ENCODE measurements at regions not wholly inside any gene's neighbourhood (a gene's known extent, or its start where the extent isn't known, plus 50 kb on each side); places are given as distances from the start of the nearest gene placed in this dataset.

DNA sequence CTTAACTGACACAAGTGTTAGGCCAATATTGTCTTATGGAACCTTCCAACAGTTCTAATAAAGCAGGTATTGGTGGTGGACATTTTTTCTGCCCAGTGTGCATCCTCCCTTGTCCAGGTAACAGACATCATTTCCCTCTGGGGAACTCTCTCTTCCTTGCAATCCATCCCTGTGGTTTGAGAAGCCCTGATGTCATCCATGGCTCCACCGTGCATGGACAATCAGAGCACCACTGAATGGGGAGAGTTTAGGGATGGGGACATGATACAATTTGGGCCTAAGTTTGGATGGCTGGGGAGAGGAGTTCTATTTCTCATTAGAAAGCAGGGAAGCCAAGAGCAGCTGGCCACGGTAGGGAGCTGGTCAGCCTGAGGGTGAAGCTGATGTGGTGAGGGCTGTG is 60.2 kb upstream of the ZFP64 start:
- H3K4me2 ChIP-seq (ENCODE audit: insufficient read depth, low read length) = no peak overlapping the region
- no peak for ATAC-seq (ENCODE audit: insufficient read depth, low read depth)
- peaks cover 5% of the 10 kb centered on the region for H3K27me3 ChIP-seq (ENCODE audit: insufficient read depth, low read length, poor library complexity)
- no peak overlapping the region for H2AFZ ChIP-seq (ENCODE audit: low read depth, low read length)
- no peak overlapping the region for H3K4me3 ChIP-seq (ENCODE audit: low read depth in 1 of 2, low read length in 2 of 2)
- H3K9me3 ChIP-seq (ENCODE audit: insufficient read depth, low read length, severe bottlenecking) = no peaks in the 10 kb centered on the region
- no peak overlapping the region for H3K9ac ChIP-seq (ENCODE audit: low read depth, low read length)
- no peaks in the 10 kb centered on the region for H3K36me3 ChIP-seq (ENCODE audit: insufficient read depth, low read length)
- TF ChIP-seq EZH2 (IDR thresholded peaks at IDR 0.05; ENCODE audit: borderline replicate concordance, low read depth, low read length, severe bottlenecking) = no peak
- TF ChIP-seq, protein P1, sequence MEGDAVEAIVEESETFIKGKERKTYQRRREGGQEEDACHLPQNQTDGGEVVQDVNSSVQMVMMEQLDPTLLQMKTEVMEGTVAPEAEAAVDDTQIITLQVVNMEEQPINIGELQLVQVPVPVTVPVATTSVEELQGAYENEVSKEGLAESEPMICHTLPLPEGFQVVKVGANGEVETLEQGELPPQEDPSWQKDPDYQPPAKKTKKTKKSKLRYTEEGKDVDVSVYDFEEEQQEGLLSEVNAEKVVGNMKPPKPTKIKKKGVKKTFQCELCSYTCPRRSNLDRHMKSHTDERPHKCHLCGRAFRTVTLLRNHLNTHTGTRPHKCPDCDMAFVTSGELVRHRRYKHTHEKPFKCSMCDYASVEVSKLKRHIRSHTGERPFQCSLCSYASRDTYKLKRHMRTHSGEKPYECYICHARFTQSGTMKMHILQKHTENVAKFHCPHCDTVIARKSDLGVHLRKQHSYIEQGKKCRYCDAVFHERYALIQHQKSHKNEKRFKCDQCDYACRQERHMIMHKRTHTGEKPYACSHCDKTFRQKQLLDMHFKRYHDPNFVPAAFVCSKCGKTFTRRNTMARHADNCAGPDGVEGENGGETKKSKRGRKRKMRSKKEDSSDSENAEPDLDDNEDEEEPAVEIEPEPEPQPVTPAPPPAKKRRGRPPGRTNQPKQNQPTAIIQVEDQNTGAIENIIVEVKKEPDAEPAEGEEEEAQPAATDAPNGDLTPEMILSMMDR (IDR thresholded peaks at IDR 0.05; ENCODE audit: borderline replicate concordance, extremely low read depth, low read length, poor library complexity, severe bottlenecking) = no peak
- no peaks in the 10 kb centered on the region for H4K20me1 ChIP-seq (ENCODE audit: insufficient read depth, low read length)
- no peak overlapping the region for H3K27ac ChIP-seq (ENCODE audit: low read length)
- DNase-seq = no peak
- no peaks in the 10 kb centered on the region for H3K79me2 ChIP-seq (ENCODE audit: insufficient read depth, low read length)
- H3K4me1 ChIP-seq (ENCODE audit: insufficient read depth, low read length) = no peaks in the 10 kb centered on the region

DNA sequence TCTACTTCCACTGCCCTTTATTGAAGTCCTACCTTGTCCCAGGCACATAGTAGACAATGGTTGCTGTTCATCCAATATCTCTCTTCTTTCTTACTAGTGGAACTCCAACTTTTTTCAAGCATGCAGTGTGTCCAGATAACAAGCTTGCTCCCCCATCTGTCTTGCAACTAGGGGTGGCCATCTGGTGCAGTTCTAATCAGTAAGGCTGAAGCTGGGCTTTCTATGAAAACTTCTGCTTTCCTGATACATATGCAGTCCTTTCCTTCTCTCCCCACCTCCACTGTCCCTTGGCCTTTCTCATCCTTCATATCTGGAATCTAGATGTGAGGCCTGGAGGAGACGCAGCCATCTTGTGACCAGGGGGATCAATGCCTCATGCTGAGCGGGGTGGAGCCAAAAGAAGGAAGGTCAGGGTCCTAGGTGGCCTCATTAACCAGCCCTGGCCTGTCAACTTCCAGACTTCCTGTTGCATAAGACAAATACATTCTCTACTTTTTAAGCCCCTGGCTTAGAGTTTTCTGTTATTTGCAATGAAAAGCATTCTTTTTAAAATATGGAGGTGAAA is 59.6 kb upstream of the ZFP64 start:
- Histone ChIP-seq H4K20me1 (ENCODE audit: insufficient read depth, low read length) (no peaks in the 10 kb centered on the region), H2AFZ (ENCODE audit: low read depth, low read length) (no peak overlapping the region), H3K36me3 (ENCODE audit: insufficient read depth, low read length) (no peaks in the 10 kb centered on the region), H3K27me3 (ENCODE audit: insufficient read depth, low read length, poor library complexity) (peaks cover 5% of the 10 kb centered on the region), H3K27ac (ENCODE audit: low read length) (no peak overlapping the region), H3K4me1 (ENCODE audit: insufficient read depth, low read length) (no peaks in the 10 kb centered on the region), H3K9ac (ENCODE audit: low read depth, low read length) (no peak overlapping the region), H3K9me3 (ENCODE audit: insufficient read depth, low read length, severe bottlenecking) (no peaks in the 10 kb centered on the region), H3K4me3 (ENCODE audit: low read depth in 1 of 2, low read length in 2 of 2) (no peak overlapping the region), H3K4me2 (ENCODE audit: insufficient read depth, low read length) (no peak overlapping the region), H3K79me2 (ENCODE audit: insufficient read depth, low read length) (no peaks in the 10 kb centered on the region)
- DNase-seq (no peak), ATAC-seq (ENCODE audit: insufficient read depth, low read depth) (no peak)
- TF ChIP-seq, protein P1 (IDR thresholded peaks at IDR 0.05; ENCODE audit: borderline replicate concordance, extremely low read depth, low read length, poor library complexity, severe bottlenecking) = no peak
- no peak for TF ChIP-seq EZH2 (IDR thresholded peaks at IDR 0.05; ENCODE audit: borderline replicate concordance, low read depth, low read length, severe bottlenecking)

DNA sequence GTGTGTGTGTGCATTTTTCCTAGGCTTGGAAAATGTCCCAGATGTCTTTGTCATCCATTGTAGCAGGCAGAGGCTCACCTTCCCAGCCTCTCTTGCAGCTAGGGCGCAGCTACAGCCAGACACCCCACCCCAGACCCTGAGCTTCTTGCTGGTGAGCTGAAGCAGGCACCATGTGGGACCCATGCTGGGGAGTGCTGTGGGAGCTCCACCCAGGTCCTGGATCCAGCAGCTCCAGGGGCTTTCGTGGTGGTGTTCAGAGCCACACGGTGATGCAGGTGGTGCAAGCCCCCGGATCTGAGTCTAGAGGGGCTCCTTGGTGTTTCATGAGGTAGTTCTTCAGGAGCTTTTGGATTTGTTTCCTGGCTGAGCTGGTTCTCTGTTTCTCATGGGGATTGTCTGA is 56.0 kb upstream of the ZFP64 start:
- Histone ChIP-seq H2AFZ (ENCODE audit: low read depth, low read length) (no peak overlapping the region), H4K20me1 (ENCODE audit: insufficient read depth, low read length) (no peaks in the 10 kb centered on the region), H3K9ac (ENCODE audit: low read depth, low read length) (no peak overlapping the region), H3K27me3 (ENCODE audit: insufficient read depth, low read length, poor library complexity) (peaks cover 7% of the 10 kb centered on the region), H3K4me1 (ENCODE audit: insufficient read depth, low read length) (no peaks in the 10 kb centered on the region), H3K27ac (ENCODE audit: low read length) (no peak overlapping the region), H3K79me2 (ENCODE audit: insufficient read depth, low read length) (no peaks in the 10 kb centered on the region), H3K4me3 (ENCODE audit: low read depth in 1 of 2, low read length in 2 of 2) (no peak overlapping the region), H3K36me3 (ENCODE audit: insufficient read depth, low read length) (no peaks in the 10 kb centered on the region), H3K9me3 (ENCODE audit: insufficient read depth, low read length, severe bottlenecking) (no peaks in the 10 kb centered on the region), H3K4me2 (ENCODE audit: insufficient read depth, low read length) (no peak overlapping the region)
- ATAC-seq (ENCODE audit: insufficient read depth, low read depth) = no peak
- DNase-seq = no peak
- TF ChIP-seq, protein P1 (IDR thresholded peaks at IDR 0.05; ENCODE audit: borderline replicate concordance, extremely low read depth, low read length, poor library complexity, severe bottlenecking) = no peak
- TF ChIP-seq EZH2 (IDR thresholded peaks at IDR 0.05; ENCODE audit: borderline replicate concordance, low read depth, low read length, severe bottlenecking) = no peak

DNA sequence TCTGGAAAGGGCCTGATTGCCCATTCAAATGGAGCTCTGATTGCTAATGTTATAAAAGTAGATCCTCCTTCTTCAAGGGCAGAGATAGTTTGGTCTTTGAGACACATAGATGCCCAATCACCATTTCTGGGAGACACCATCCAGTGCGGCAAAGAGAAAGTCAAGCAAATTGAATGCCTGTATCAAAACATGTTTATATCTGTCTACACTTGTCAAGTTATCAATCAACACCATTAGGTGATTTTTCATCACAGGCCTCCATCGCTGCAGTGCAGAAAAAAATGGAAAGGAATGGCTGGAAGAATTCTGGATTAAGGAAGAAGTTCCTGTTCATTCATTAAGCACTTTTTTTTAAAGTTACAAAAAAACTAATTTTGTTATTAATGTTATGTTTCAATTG is 54.8 kb upstream of the ZFP64 start:
- no peak overlapping the region for H3K9ac ChIP-seq (ENCODE audit: low read depth, low read length)
- no peak for ATAC-seq (ENCODE audit: insufficient read depth, low read depth)

More for the DNA sequence above, 54.8 kb upstream of the ZFP64 start:
- H3K4me2 ChIP-seq (ENCODE audit: insufficient read depth, low read length) = no peak overlapping the region
- H3K4me3 ChIP-seq (ENCODE audit: low read depth in 1 of 2, low read length in 2 of 2) = no peak overlapping the region
- H3K79me2 ChIP-seq (ENCODE audit: insufficient read depth, low read length) = no peaks in the 10 kb centered on the region
- no peaks in the 10 kb centered on the region for H3K36me3 ChIP-seq (ENCODE audit: insufficient read depth, low read length)
- H3K27me3 ChIP-seq (ENCODE audit: insufficient read depth, low read length, poor library complexity) = peaks cover 3% of the 10 kb centered on the region
- H2AFZ ChIP-seq (ENCODE audit: low read depth, low read length) = no peak overlapping the region
- TF ChIP-seq, protein P1 (IDR thresholded peaks at IDR 0.05; ENCODE audit: borderline replicate concordance, extremely low read depth, low read length, poor library complexity, severe bottlenecking) = no peak
- no peak for TF ChIP-seq EZH2 (IDR thresholded peaks at IDR 0.05; ENCODE audit: borderline replicate concordance, low read depth, low read length, severe bottlenecking)
- no peaks in the 10 kb centered on the region for H4K20me1 ChIP-seq (ENCODE audit: insufficient read depth, low read length)
- no peaks in the 10 kb centered on the region for H3K9me3 ChIP-seq (ENCODE audit: insufficient read depth, low read length, severe bottlenecking)
- no peaks in the 10 kb centered on the region for H3K4me1 ChIP-seq (ENCODE audit: insufficient read depth, low read length)
- DNase-seq = no peak
- H3K27ac ChIP-seq (ENCODE audit: low read length) = no peak overlapping the region
